Mesothelial cell of epicardium (in vitro differentiated cells): ENCODE measurements at regions not wholly inside any gene's neighbourhood (a gene's known extent, or its start where the extent isn't known, plus 50 kb on each side); places are given as distances from the start of the nearest gene placed in this dataset.
"Not testable (repeated sequence)": the region's sequence is repeated elsewhere in the genome, so short reads cannot be mapped to it uniquely, and the experiment has no call there.

Source experiments
- DNase-seq, 2 experiments: peaks; one replicate each; pipeline ENCODE4 v3.0.0; 2021; ENCODE audit warnings: low spot score in 2 of 2; ENCODE audit not compliant: unreplicated experiment in 2 of 2
- H3K27ac Mint-ChIP-seq: 2 replicates; pipeline ENCODE4 v1.8.0; 2021; ENCODE audit warnings: mixed read lengths
- H3K27me3 Mint-ChIP-seq: 2 replicates; pipeline ENCODE4 v1.8.0; 2021; ENCODE audit warnings: low read depth, mixed read lengths
- H3K36me3 Mint-ChIP-seq: 2 replicates; pipeline ENCODE4 v1.8.0; 2021; ENCODE audit warnings: mixed read lengths
- H3K4me1 Mint-ChIP-seq: 2 replicates; pipeline ENCODE4 v1.8.0; 2021; ENCODE audit warnings: mixed read lengths
- H3K4me3 Mint-ChIP-seq: 2 replicates; pipeline ENCODE4 v1.8.0; 2021; ENCODE audit warnings: mild to moderate bottlenecking, moderate library complexity, mixed read lengths
- H3K9me3 Mint-ChIP-seq: 2 replicates; pipeline ENCODE4 v1.8.0; 2021; ENCODE audit warnings: mixed read lengths
- CTCF ChIP-seq: fragments of 200-600 bp; sonication (generic); IDR thresholded peaks from one replicate; pipeline ENCODE4 v1.5.0; 2021; ENCODE audit warnings: antibody characterized with exemption; ENCODE audit not compliant: unreplicated experiment

- H3K27me3 Mint-ChIP-seq: no peaks in the 10 kb centered on the region
- no peak overlapping the region for H3K27ac Mint-ChIP-seq
- DNase-seq: no peak
- H3K9me3 Mint-ChIP-seq: peaks cover 37% of the 10 kb centered on the region
- H3K36me3 Mint-ChIP-seq: no peaks in the 10 kb centered on the region
- no peak for TF ChIP-seq CTCF
- H3K4me3 Mint-ChIP-seq: no peak overlapping the region
- no peaks in the 10 kb centered on the region for H3K4me1 Mint-ChIP-seq
These were observed 124.6 kb downstream of the RRAGB start for GRCh38 chrX:55841962-55842752.

GRCh38 chrX:55866779-55867178, 149.2 kb downstream of the RRAGB start:
- not testable (repeated sequence) for H3K4me3 Mint-ChIP-seq, H3K27me3 Mint-ChIP-seq, H3K36me3 Mint-ChIP-seq, H3K27ac Mint-ChIP-seq, H3K4me1 Mint-ChIP-seq, DNase-seq
- H3K9me3 Mint-ChIP-seq: peaks cover 44% of the 10 kb centered on the region

- Mint-ChIP-seq H3K4me3 (no peak overlapping the region), H3K9me3 (peaks cover 42% of the 10 kb centered on the region), H3K4me1 (peaks cover 4% of the 10 kb centered on the region), H3K27me3 (no peaks in the 10 kb centered on the region), H3K36me3 (no peaks in the 10 kb centered on the region), H3K27ac (no peak overlapping the region)
- DNase-seq: no peak
- TF ChIP-seq CTCF: no peak
These were observed 149.7 kb downstream of the RRAGB start for GRCh38 chrX:55867181-55867651.

GRCh38 chrX:55867708-55868107, 150.2 kb downstream of the RRAGB start:
- TF ChIP-seq CTCF: no peak
- DNase-seq: no peak
- H3K36me3 Mint-ChIP-seq: no peaks in the 10 kb centered on the region
- H3K9me3 Mint-ChIP-seq: peaks cover 41% of the 10 kb centered on the region
- no peak overlapping the region for H3K27ac Mint-ChIP-seq
- H3K27me3 Mint-ChIP-seq: no peaks in the 10 kb centered on the region
- H3K4me3 Mint-ChIP-seq: no peak overlapping the region
- H3K4me1 Mint-ChIP-seq: peaks cover 4% of the 10 kb centered on the region

GRCh38 chrX:55874807-55875206, 157.3 kb downstream of the RRAGB start:
- Mint-ChIP-seq H3K27ac (no peak overlapping the region), H3K9me3 (peaks cover 20% of the 10 kb centered on the region), H3K4me3 (no peak overlapping the region), H3K4me1 (no peaks in the 10 kb centered on the region), H3K36me3 (no peaks in the 10 kb centered on the region), H3K27me3 (no peaks in the 10 kb centered on the region)
- TF ChIP-seq CTCF: no peak
- DNase-seq: no peak

GRCh38 chrX:55883541-55883940, 166.0 kb downstream of the RRAGB start:
- H3K4me1 Mint-ChIP-seq, H3K36me3 Mint-ChIP-seq, DNase-seq, H3K27me3 Mint-ChIP-seq, H3K4me3 Mint-ChIP-seq, H3K27ac Mint-ChIP-seq: not testable (repeated sequence)
- peaks cover 36% of the 10 kb centered on the region for H3K9me3 Mint-ChIP-seq
